ENCODE measurements at regions not wholly inside any gene's neighbourhood (a gene's known extent, or its start where the extent isn't known, plus 50 kb on each side); places are given as distances from the start of the nearest gene placed in this dataset.

DNA sequence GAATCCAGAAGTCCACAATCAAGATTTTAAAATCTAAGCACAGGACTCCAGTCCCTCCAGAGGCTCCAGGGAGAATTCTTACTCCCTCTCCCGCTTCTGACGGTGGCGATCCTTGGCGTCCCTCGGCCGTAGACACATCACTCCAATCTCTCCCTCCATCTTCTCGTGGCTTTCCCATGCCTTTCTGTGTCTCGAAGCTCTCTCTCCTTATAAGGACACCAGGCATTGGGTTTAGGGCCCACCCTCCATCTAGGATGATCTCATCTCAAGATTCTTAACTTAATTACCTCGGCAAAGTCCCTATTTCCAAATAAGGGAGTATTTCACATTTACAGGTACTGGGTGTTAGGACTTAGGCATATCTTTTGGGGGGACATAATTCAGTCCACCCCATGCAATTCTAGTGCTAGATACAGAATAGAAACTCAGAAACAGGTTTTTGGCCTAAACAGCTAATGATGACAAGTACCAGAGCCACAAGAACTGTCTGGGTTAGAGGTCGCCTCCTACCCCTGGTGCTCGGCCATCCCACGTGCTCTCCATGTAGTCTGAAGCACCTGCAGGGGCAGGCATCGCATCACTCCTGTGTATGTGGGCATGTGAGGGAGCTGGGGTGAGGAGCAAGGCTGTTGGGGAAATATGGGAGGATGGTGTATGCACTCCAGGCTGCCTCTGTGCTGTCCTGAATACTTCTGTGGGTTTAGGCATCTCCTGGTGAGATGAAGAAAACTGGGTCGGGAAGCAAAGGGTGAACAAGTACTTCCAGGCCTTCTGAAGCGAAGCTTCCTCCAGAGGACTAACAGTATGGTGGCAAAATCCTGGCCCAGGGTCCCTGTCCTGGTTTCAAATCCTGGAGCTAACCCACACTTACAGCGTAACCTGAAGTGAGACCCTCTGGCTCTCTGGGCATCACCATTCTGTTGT, 298.3 kb upstream of the ZMIZ1 start:
- DNase-seq (ENCODE audit: low read depth), result no peak

DNA sequence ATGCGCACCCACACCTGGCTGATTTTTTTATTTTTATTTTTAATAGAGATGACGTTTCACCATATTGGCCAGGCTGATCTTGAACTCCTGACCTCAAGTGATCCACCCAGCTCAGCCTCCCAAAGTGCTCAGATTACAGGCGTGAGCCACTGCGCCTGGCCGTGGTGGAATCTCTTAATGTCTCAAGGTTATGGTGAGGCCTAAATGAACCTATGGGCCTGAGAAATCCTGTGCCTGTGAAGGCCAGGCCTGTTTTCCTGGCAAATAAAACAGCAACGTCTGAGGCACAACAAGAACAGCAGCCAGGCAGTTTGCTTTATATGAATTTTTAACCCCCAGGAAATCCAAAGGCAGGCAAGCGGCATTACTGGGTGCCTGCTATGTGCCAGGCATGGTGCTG, 297.5 kb upstream of the ZMIZ1 start:
- DNase-seq (ENCODE audit: low read depth), result no peak

DNA sequence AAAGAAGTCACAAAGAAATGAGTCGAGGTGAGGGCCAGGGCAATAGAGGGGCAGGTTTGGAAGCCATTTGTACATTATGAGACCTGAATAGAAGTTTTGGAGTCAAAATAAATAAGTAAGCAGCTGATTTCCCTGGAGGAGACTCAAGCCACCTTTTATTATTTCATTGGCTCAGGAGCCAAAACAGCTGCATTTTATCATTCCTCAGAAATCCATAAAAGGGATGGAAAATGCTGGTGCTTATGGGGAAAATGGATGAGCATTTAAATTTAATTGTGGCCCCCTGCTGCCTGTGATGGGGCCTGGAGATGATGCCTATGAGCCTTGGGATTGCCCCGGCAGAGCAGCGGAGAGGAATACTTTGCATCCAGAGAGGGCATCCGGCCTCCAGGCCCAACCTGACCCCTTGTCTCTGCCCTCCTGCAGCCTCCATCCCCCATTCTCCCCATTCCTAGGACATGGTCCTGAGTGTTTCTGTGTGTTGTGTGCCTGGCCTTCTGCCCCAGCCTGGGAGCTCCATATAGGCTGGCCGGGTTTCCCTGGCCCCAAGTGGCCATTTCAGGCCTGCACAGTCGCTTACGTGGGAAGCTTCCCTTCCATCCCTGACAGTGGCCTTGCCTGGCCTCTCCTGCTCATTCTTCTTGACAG, 296.8 kb upstream of the ZMIZ1 start:
- DNase-seq (ENCODE audit: low read depth), result no peak

DNA sequence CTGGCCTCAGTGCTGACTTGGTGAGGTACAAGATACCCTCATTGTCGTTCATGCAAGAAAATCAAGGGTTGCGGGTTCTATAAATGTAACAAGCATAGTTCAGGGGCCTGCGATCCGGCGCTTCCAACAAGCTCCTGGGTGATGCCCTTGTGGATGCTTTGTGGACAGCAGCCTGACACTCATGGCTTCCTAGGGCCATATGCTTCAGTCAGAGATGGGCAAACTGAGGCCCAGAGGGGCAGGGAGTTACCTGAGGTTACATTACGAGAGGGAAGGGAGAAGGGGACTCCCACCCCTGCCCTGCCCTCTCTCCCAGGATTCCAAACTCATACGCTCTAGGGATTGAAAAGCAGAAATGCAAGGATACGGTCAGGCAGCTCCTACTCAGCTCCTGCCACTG, 296.3 kb upstream of the ZMIZ1 start:
- no peak for DNase-seq (ENCODE audit: low read depth)

DNA sequence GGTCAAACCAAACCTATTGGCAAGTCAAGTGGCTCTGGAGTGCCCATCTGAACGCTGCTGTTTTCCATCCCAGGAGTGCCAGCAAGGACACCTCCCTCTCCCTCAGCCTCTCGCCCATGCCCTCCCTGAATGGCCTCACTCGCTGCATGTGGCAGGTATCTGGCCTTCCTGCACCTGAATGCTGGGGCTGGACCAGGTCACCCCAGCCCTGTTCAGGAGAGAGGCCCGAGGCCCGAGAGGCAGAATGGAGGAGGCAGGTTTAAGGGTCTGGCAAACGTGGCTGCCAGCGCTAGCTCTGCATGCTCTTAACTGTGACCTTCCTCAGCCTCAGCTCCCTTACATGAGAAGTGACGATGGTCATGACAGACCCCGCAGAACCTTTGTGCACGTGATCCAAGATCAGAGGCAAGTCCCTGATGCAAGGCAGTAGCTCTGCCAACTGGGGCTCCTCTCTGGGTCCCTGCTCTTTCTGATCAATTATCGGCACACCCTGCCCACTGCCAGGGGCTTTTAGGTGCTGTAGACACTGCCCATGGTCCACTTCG, 295.7 kb upstream of the ZMIZ1 start:
- no peak for DNase-seq (ENCODE audit: low read depth)

DNA sequence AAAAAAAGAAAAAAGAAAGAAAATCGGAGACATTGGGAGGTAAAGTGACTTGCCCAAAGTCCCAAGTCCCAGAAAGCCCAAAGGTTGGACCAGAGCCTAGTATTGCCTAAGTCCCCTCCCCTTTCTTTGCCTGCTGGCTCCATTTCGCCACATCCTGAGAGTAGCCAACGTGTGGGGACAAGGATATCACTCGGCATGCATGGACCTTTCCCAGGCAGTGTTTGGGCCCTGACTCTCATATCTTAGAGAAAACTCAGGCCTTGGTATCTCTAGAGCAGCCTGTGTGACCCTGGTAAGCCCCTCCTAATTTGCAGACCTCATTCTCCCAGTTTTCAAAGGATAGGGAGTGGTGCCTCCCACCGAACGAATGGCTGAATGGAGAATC, 294.2 kb upstream of the ZMIZ1 start:
- no peak for DNase-seq (ENCODE audit: low read depth)

DNA sequence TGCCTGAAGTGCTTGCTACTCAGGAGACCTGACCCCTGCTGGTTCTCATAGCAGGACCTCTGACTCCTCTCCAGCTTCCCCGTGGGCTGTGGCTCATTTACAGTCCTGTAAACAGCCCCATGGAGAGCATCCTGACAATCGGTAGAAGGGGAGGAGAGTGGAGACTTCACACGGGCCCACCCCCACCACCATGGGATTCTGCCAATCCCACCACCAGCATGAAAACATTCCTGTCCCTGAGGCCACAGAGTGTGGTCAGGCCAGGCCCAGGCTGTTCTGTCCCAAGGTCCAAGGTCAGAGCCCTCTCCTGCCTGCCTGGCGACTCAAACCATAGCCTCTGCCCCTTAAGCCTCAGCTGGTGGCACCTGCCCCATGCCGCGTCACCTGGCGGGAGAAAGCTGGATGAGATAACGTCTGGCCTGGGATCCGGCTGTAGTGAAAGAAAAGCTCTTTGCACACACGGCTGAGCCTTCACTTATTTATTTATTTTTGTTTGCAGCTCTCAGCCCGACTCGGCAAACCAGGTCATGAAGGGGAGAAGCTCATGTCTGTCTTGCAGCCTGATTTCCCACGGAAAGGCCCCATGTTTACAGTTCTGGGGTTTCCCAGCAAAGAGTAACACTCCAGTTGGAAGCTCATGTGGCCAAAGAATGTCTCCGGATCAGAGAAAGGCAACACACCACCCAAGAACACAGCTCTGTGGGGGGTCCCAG, 293.6 kb upstream of the ZMIZ1 start:
- peak; percentile 55 for DNase-seq (ENCODE audit: low read depth)

DNA sequence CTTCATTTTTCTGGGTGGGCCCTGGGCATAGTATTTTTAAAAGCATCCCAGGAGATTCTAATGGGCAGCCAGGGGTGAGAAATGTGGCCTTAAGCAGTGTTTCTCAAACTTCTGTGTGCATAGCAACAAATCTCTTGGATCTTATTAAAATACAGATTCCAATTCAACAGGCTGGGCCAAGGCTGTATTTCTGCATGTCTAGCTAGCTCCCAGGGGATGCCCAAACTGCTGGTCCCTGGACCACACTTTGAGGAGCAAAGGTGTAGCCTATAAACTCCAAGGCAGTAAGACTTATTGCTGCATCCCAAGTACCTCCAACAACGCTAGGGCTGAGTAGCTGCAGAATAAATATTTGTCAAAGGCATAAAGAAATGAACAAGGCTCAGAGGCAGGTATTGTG, 292.9 kb upstream of the ZMIZ1 start:
- no peak for DNase-seq (ENCODE audit: low read depth)

DNA sequence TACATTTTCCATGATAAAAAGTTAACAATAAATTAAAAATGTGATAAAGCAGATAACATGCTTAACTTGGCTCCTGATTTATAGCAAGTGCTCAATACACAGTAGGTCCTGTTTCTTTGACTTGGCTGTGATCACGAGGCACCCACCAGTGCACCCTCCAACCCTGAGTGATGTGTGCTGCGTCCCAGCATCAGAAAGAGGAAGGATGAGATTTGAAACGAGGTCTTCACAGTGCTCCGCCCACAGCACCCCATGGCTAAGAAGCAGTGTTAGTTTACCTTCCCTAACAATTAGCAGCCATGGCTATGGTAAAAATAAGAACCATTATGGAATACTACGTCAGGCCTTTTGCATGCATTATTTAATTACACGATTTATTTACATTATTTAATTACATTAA, 292.0 kb upstream of the ZMIZ1 start:
- no peak for DNase-seq (ENCODE audit: low read depth)

DNA sequence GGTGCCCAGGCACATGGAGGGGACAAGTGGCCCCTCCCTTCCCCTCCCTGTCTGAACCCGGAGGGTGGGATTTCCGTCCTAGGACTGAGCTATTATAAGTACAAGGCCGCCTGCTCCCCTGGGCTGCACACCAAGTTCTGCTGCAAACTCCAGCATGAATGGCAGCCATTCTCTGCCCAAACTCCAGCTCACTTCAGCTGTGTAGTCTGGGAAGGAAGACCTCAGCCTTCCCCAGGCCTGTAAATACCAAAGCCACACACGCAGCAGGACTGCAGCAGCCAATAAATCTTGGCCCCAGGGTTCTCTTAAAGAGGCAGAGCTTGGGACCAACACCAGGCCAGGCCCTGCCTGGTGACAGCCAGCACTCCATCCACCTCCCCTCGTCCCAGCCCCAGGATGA, 291.3 kb upstream of the ZMIZ1 start:
- no peak for DNase-seq (ENCODE audit: low read depth)

DNA sequence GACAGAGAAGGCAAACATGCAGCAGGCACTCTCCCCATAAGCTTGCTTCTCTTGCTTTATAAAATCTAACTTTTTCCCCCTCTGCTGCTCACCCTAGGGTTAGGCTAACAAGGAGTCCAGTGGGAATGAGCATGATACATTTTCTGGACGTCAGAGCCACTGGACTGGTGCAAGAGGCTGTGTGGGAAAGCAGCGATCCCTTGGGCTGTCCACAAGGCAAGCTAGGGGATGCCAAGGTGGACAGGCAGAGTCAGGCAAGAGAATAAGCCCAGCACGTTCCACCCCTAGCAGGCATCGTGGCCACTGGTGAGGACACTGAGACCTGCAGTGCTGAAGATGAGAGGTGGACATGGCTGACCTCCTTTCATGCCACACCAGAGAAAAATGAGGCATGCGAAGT, 290.9 kb upstream of the ZMIZ1 start:
- no peak for DNase-seq (ENCODE audit: low read depth)

DNA sequence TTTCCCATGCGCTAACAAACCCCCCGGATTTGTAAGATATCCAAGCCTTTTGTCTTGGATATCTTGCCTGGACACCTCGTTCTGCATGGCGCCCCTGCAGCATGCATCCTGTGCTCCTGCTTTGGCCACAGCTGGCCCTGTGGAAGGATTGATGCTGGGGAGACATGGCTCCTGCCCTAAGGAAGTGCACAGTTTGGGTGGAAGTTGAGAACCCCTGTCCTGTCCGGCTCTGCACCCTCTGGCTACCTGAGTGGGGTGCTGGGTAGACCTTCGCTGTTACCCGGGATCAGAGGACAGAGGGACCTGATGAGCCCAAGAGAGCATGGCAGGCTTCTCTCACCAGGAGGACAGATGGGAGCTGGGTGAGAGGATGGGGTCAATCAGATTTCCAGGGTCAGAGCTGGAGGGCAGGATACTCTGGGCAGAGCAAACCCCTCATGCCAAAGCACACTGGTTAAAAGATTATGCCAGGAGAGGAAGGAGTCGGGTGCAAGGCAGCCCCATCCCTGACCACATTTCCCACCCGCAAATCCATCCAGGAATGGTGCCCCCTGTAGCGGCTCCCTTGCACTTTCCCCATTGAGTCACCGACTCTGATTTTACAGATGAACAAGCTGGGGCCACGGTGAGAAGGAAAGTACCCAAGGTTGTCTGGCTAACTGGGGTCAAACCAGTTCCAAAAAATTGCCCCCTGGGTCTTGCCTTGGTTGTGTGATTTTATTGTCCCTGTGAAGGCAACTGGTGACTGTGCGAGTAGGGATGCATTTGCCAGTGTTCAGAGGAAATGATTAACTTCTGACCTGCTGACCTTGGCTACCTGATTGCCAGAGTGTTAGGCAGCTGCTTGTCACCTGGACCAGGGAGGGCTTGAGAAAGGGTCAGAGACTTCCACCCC, 290.1 kb upstream of the ZMIZ1 start:
- no peak for DNase-seq (ENCODE audit: low read depth)

DNA sequence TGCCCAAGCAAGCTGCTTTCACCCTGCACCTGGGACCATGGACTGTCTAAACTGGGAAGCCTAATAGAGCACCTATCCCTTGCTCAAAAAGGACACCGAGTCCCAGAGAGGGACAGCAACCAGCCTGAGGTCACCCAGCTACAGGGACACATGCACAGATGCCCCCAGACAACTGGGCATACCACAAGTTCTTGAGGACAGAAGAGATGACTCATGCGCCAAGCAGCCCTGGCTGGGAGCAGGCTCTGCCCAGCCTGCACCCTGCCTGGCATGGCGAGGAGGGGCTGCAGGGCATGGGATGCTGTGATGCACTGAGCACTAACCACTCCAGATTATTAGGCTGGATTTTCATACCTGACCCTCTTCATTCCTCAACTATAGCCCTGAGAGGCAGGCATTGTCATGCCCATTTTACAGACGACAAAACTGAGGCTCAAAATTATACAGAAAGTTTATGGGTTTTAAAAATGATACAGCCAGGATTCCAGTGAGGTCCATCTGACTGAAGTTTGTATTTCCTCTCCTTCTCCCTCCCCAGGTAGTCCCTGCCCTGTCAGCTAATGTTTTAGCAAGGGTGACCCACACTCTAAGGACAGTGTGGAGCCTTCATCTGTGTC, 289.3 kb upstream of the ZMIZ1 start:
- DNase-seq (ENCODE audit: low read depth), result peak; percentile 55

DNA sequence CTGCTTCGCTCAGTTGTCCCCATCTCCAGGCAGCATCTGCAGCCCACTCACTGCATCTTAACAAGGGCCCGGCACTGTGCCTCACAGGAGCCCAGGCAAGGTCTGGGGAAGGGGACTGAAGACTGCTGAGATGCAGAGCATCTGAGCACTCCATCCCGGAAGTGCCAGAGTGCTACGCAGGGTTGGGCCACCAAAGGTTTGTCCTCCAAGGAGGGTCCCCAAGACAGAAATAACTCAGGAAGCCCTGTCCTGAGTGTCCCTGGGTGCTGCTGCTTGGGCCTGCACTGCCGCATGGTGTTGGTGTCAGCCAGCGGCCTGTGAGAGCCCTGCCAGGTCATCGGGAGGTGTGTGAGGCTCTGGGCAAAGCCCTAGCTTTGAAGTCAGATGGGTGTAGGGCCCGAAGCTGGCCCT, 288.2 kb upstream of the ZMIZ1 start:
- no peak for DNase-seq (ENCODE audit: low read depth)

DNA sequence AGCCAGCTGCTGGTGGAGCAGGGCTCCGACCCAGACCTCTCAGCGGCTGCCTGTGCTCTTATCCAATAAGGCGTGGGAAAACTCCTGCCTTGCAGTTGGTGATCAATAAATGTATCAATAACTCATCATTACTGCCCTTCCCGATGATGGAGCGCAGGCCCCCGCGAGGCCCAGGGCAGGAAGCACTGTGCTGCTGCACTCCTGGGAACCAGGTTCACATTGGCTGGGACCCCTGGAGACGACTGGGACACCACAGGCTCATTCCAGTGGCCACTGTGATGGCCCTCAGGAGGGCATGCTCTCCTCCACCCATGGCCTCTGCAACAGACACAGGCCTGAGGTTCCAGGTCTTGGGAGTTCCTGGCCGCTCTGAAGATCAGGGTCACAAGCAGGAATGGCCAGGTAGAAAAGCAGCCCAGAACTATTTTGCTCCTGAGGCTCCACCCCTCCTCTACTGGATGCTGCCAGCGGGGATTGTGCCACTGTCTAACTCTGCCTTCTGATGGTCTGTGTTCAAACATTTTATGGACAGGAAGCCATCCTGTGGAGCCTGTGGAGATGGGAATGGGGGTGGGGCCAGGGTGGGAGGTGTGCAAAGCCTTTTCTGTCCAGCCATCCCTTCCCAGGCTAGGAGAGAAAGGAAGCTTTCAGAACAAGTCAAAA, 287.4 kb upstream of the ZMIZ1 start:
- DNase-seq (ENCODE audit: low read depth), result no peak

DNA sequence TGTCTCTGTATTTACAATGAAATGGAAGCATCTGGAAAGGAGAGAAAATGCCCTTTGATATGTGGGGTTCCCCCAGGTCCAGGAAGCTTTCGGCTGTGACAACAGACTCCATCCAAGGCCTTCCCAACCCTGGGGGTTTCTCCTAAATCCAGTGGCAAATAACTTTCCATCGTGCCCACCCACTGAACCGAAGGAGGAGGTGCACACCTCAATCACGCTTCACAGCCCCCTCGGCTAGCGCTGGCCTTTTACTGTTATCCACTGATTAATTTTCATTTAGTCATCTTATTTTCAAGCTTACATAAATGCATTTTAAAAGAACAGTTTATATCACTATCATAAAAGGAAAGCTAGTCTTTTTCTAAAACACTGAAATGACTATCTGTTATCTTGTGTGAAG, 286.8 kb upstream of the ZMIZ1 start:
- DNase-seq (ENCODE audit: low read depth), result no peak

DNA sequence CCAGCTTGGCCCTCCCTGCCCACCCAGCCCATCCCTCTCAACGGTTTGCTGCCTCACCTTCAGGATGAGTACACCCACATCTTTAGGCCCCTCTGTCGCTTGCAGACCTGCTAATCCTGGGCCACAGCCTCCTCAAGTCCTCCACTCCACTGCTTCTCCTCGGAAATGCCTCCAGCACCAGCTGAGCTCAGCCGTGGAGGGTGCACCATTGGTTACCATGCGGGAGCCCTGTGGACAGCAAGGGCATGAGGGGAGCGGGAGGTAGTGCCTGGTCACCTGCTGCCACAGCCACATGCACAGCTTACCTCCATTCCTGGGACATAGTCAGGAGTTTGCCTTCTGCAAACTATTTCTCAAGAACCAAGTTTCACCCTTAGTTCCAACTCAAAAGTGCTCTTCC, 286.3 kb upstream of the ZMIZ1 start:
- no peak for DNase-seq (ENCODE audit: low read depth)

DNA sequence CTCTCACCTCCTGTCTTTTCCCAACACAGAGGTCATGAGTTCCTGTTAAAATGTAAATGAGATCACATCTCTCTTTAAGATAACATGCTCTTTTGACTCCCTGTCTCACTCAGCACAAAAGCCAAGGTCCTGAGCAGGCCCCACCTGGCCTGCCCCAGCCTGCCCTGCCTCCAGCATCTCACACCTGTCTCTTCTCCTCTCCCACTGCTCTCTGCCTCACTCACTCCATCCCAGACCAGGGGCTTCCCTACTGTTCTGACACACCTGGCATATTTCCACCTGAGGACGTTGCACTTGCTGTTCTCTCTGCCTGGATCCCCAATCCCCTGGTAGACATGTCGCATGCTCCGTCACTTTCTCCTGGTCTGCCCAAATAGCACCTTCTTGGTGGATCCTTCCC, 285.0 kb upstream of the ZMIZ1 start:
- no peak for DNase-seq (ENCODE audit: low read depth)

DNA sequence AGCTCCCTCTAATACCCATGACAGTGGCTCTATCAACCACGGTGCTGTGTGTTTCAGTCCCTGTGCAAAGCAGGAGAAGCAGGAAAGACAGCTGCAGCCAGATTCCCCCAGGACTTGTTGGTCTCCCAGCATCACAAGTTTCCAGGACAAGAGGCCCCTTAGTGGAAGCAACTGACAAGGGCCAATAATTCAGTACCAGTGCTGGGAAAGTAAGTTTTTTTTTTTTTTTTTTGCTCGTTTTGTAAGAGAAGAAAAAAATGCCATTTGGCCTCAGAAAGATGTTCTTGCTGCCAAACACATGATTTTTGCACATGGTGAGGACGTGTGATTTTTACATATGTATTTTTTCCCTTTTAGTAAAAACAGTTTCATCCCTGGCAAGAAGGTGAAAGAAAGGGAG, 284.2 kb upstream of the ZMIZ1 start:
- DNase-seq (ENCODE audit: low read depth), result no peak

DNA sequence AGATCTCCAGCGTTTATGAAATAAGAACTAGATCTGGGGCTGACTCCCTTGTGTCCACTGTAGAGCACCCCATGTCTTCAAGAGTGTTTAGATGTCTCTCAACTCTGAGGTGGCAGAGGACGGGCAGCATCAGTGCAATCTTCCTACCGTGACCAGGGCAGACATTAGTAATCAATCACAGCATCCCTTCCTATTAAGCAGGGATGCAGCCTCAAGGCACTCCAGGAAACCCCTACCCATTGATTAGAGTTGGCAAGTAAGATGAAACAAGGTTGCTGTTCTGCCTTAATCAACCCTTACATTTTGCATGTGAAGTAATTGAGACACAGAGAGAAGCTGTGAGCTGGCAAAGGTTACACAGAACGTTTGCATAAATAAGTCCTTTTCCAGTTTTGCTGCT, 283.7 kb upstream of the ZMIZ1 start:
- no peak for DNase-seq (ENCODE audit: low read depth)

DNA sequence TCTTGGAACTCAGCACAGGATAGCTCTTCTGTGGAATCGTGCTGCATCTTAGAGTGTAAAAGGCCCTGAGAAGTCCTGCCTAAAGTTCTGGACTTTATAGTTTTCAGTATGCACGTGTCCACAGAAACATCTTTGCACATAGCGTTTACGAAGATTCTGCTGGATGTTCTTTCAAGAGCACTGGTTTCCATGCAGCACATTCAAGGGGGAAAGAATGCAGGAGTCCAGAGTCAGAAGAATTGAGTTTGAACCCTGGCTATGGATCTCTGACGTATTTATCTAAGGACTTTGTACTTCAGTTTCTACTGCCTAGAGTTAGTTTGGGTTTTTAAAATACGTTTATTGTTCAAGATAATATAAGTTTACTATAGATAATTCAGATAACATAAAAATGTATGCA, 282.8 kb upstream of the ZMIZ1 start:
- DNase-seq (ENCODE audit: low read depth), result no peak

Measured in Daoy (cell line).